Ishikawa (cell line): ENCODE measurements at regions not wholly inside any gene's neighbourhood (a gene's known extent, or its start where the extent isn't known, plus 50 kb on each side); places are given as distances from the start of the nearest gene placed in this dataset.

Source experiments
- NFIC ChIP-seq: IDR thresholded peaks from 2 replicates; pipeline ENCODE4 v1.6.1; 2012
- RAD21 ChIP-seq: IDR thresholded peaks from 2 replicates; pipeline ENCODE4 v1.6.1; 2012; ENCODE audit warnings: low read depth
- YY1 ChIP-seq: IDR thresholded peaks from 2 replicates; pipeline ENCODE4 v1.6.1; 2012; ENCODE audit warnings: low read depth

GRCh38 chr13:110812121-110812868 lies 98.8 kb downstream of the ING1 start:
- TF ChIP-seq YY1 (no peak), NFIC (no peak), RAD21 (no peak)
